BE2C (cell line): ENCODE measurements at regions not wholly inside any gene's neighbourhood (a gene's known extent, or its start where the extent isn't known, plus 50 kb on each side); places are given as distances from the start of the nearest gene placed in this dataset.
"Not testable (repeated sequence)": the region's sequence is repeated elsewhere in the genome, so short reads cannot be mapped to it uniquely, and the experiment has no call there.

ENCODE experiments used
- DNase-seq: peaks from one replicate; pipeline ENCODE4 v3.0.0-alpha.2; 2020
- H3K27me3 ChIP-seq: fragments of 250-450 bp; sonication (Bioruptor Pico); 2 replicates; pipeline ENCODE4 v1.5.1; 2020; ENCODE audit warnings: mild to moderate bottlenecking
- H3K36me3 ChIP-seq: fragments of 250-450 bp; sonication (Bioruptor Pico); 2 replicates; pipeline ENCODE4 v1.5.1; 2020; ENCODE audit warnings: mild to moderate bottlenecking
- H3K4me1 ChIP-seq: fragments of 250-450 bp; sonication (Bioruptor Pico); 2 replicates; pipeline ENCODE4 v1.5.1; 2020
- H3K4me3 ChIP-seq: 2 replicates; pipeline ENCODE4 v1.5.1; 2011; ENCODE audit warnings: low read depth, low read length
- H3K9me3 ChIP-seq: fragments of 250-450 bp; sonication (Bioruptor Pico); 2 replicates; pipeline ENCODE4 v1.5.1; 2020
- CTCF ChIP-seq: IDR thresholded peaks from 2 replicates; pipeline ENCODE4 v1.5.1; 2012; ENCODE audit warnings: mild to moderate bottlenecking, low read depth, low read length

- H3K4me3 ChIP-seq, DNase-seq, H3K27me3 ChIP-seq, H3K9me3 ChIP-seq, H3K4me1 ChIP-seq, H3K36me3 ChIP-seq: not testable (repeated sequence)
Observed at GRCh38 chr2:111514138-111514537, 369.9 kb downstream of the ANAPC1 start.

- not testable (repeated sequence) for H3K36me3 ChIP-seq, H3K4me1 ChIP-seq, H3K27me3 ChIP-seq, H3K9me3 ChIP-seq, DNase-seq, H3K4me3 ChIP-seq
Observed at GRCh38 chr2:111517050-111517720, 366.8 kb downstream of the ANAPC1 start.

- DNase-seq, H3K36me3 ChIP-seq, H3K4me3 ChIP-seq, H3K4me1 ChIP-seq, H3K9me3 ChIP-seq, H3K27me3 ChIP-seq: not testable (repeated sequence)
Observed at GRCh38 chr2:111517721-111518053, 366.3 kb downstream of the ANAPC1 start.

GRCh38 chr2:111519071-111519470 lies 364.9 kb downstream of the ANAPC1 start:
- DNase-seq: no peak
- H3K4me1 ChIP-seq: no peaks in the 10 kb centered on the region

GRCh38 chr2:111522231-111522768 lies 361.7 kb downstream of the ANAPC1 start:
- TF ChIP-seq CTCF: no peak
- no peaks in the 10 kb centered on the region for H3K36me3 ChIP-seq
- no peaks in the 10 kb centered on the region for H3K9me3 ChIP-seq
- H3K4me3 ChIP-seq: no peak overlapping the region
- DNase-seq: no peak
- no peaks in the 10 kb centered on the region for H3K27me3 ChIP-seq
- no peaks in the 10 kb centered on the region for H3K4me1 ChIP-seq

More at GRCh38 chr2:111519071-111519470, 364.9 kb downstream of the ANAPC1 start:
- Histone ChIP-seq H3K4me3 (no peak overlapping the region), H3K36me3 (no peaks in the 10 kb centered on the region), H3K27me3 (no peaks in the 10 kb centered on the region), H3K9me3 (no peaks in the 10 kb centered on the region)
- TF ChIP-seq CTCF: no peak

GRCh38 chr2:111523009-111523408 lies 361.0 kb downstream of the ANAPC1 start:
- no peaks in the 10 kb centered on the region for H3K9me3 ChIP-seq
- no peaks in the 10 kb centered on the region for H3K36me3 ChIP-seq
- no peaks in the 10 kb centered on the region for H3K4me1 ChIP-seq
- no peaks in the 10 kb centered on the region for H3K27me3 ChIP-seq
- H3K4me3 ChIP-seq: no peak overlapping the region
- peak; percentile 31 for DNase-seq
- no peak for TF ChIP-seq CTCF

- not testable (repeated sequence) for DNase-seq, H3K36me3 ChIP-seq, H3K4me1 ChIP-seq, H3K4me3 ChIP-seq, H3K27me3 ChIP-seq, H3K9me3 ChIP-seq
Observed at GRCh38 chr2:111525026-111525425, 359.0 kb downstream of the ANAPC1 start.

GRCh38 chr2:111526041-111526639 lies 357.9 kb downstream of the ANAPC1 start:
- DNase-seq, H3K4me3 ChIP-seq, H3K36me3 ChIP-seq, H3K9me3 ChIP-seq, H3K4me1 ChIP-seq, H3K27me3 ChIP-seq: not testable (repeated sequence)

- H3K9me3 ChIP-seq, H3K4me1 ChIP-seq, H3K36me3 ChIP-seq, H3K4me3 ChIP-seq, H3K27me3 ChIP-seq, DNase-seq: not testable (repeated sequence)
Observed at GRCh38 chr2:111527707-111528400, 356.1 kb downstream of the ANAPC1 start.

- DNase-seq, H3K4me3 ChIP-seq, H3K9me3 ChIP-seq, H3K27me3 ChIP-seq, H3K4me1 ChIP-seq, H3K36me3 ChIP-seq: not testable (repeated sequence)
Observed at GRCh38 chr2:111529022-111529421, 355.0 kb downstream of the ANAPC1 start.

GRCh38 chr2:111530239-111530965 lies 353.6 kb downstream of the ANAPC1 start:
- H3K4me1 ChIP-seq, H3K36me3 ChIP-seq, H3K9me3 ChIP-seq, DNase-seq, H3K27me3 ChIP-seq, H3K4me3 ChIP-seq: not testable (repeated sequence)
